ENCODE measurements at regions not wholly inside any gene's neighbourhood (a gene's known extent, or its start where the extent isn't known, plus 50 kb on each side); places are given as distances from the start of the nearest gene placed in this dataset.

- CTCF ChIA-PET = interaction anchor here (1.2 kb wide), 1 partner anchor 9 kb away, joined by 4 read pairs; no protein-coding TSS in a partner anchor
- no peak overlapping the region for H3K4me3 ChIP-seq (ENCODE audit: low read depth, low read length)
- POLR2A ChIA-PET = no interaction called here
- H3K27ac ChIP-seq (ENCODE audit: extremely low read depth, low read depth, low read length) = no peak overlapping the region
- H3K36me3 ChIP-seq (ENCODE audit: control insufficient read depth in 2 of 2, insufficient read depth in 1 of 2, low read length in 2 of 2) = no peaks in the 10 kb centered on the region
- no peaks in the 10 kb centered on the region for H3K9me3 ChIP-seq (ENCODE audit: control insufficient read depth, insufficient read depth, low read depth, low read length)
- no peak for TF ChIP-seq ZNF10 (tag by site-specific recombination; IDR thresholded peaks at IDR 0.05)
- TF ChIP-seq ZNF701 (tag by site-specific recombination; IDR thresholded peaks at IDR 0.05) = no peak
- TF ChIP-seq BCL11B (tag by site-specific recombination; IDR thresholded peaks at IDR 0.05; ENCODE audit: low read depth) = no peak
- no peak for TF ChIP-seq BCL6B (tag by site-specific recombination; IDR thresholded peaks at IDR 0.05)
- no peak for TF ChIP-seq ZBTB7A (tag by site-specific recombination; IDR thresholded peaks at IDR 0.05; ENCODE audit: low read depth)
- TF ChIP-seq ZNF416 (tag by site-specific recombination; IDR thresholded peaks at IDR 0.05) = no peak
- no peak for TF ChIP-seq ZNF555 (tag by site-specific recombination; conservative IDR thresholded peaks at IDR 0.05)
- no peak for TF ChIP-seq ZNF280C (tag by site-specific recombination; IDR thresholded peaks at IDR 0.05)
- no peak for TF ChIP-seq AEBP2 (tag by site-specific recombination; IDR thresholded peaks at IDR 0.05; ENCODE audit: borderline replicate concordance)
- TF ChIP-seq ZEB2 (tag by site-specific recombination; IDR thresholded peaks at IDR 0.05) = no peak
- H3K4me1 ChIP-seq (ENCODE audit: control insufficient read depth, insufficient read depth, low read length) = no peaks in the 10 kb centered on the region
Observed at GRCh38 chr10:28986856-28987255, 302.0 kb upstream of the LYZL1 start.

- TF ChIP-seq EGR2 (tag by site-specific recombination; IDR thresholded peaks at IDR 0.05; ENCODE audit: low read depth) (no peak), PRDM1 (tag by site-specific recombination; IDR thresholded peaks at IDR 0.05) (peak; percentile 67)
- no peaks in the 10 kb centered on the region for H3K36me3 ChIP-seq (ENCODE audit: control insufficient read depth in 2 of 2, insufficient read depth in 1 of 2, low read length in 2 of 2)
- no peaks in the 10 kb centered on the region for H3K4me1 ChIP-seq (ENCODE audit: control insufficient read depth, insufficient read depth, low read length)
- ChIA-PET POLR2A (no interaction called here), CTCF (interaction anchor here (0.5 to 1.1 kb wide), 6 partner anchors 49 to 437 kb away, joined by 3 to 6 read pairs (median 4); no protein-coding TSS in a partner anchor)
- H3K27ac ChIP-seq (ENCODE audit: extremely low read depth, low read depth, low read length) = no peak overlapping the region
- H3K4me3 ChIP-seq (ENCODE audit: low read depth, low read length) = no peak overlapping the region
- H3K9me3 ChIP-seq (ENCODE audit: control insufficient read depth, insufficient read depth, low read depth, low read length) = no peaks in the 10 kb centered on the region
Observed at GRCh38 chr10:28987555-28988320, 301.1 kb upstream of the LYZL1 start.

GRCh38 chr10:28988980-28989379 is 299.9 kb upstream of the LYZL1 start:
- no peaks in the 10 kb centered on the region for H3K4me1 ChIP-seq (ENCODE audit: control insufficient read depth, insufficient read depth, low read length)
- H3K4me3 ChIP-seq (ENCODE audit: low read depth, low read length) = no peak overlapping the region
- no peaks in the 10 kb centered on the region for H3K9me3 ChIP-seq (ENCODE audit: control insufficient read depth, insufficient read depth, low read depth, low read length)
- CTCF ChIA-PET = interaction anchor here (0.6 to 1.4 kb wide), 3 partner anchors 50 to 325 kb away, joined by 3 to 6 read pairs (median 5); no protein-coding TSS in a partner anchor
- no peaks in the 10 kb centered on the region for H3K36me3 ChIP-seq (ENCODE audit: control insufficient read depth in 2 of 2, insufficient read depth in 1 of 2, low read length in 2 of 2)
- TF ChIP-seq ZNF121 (tag by site-specific recombination; IDR thresholded peaks at IDR 0.05) = peak; percentile 39; the same call in 1 of the 2 replicates
- no peak for TF ChIP-seq ZBTB1 (tag by site-specific recombination; IDR thresholded peaks at IDR 0.05)
- POLR2A ChIA-PET = no interaction called here
- no peak overlapping the region for H3K27ac ChIP-seq (ENCODE audit: extremely low read depth, low read depth, low read length)
